GM21786 (cell line): ENCODE measurements at regions not wholly inside any gene's neighbourhood (a gene's known extent, or its start where the extent isn't known, plus 50 kb on each side); places are given as distances from the start of the nearest gene placed in this dataset.

Source experiments
- ATAC-seq: cut with Tn5 transposase; IDR thresholded peaks from one replicate; pipeline ENCODE4 v1.9.1; 2021; ENCODE audit not compliant: unreplicated experiment

DNA sequence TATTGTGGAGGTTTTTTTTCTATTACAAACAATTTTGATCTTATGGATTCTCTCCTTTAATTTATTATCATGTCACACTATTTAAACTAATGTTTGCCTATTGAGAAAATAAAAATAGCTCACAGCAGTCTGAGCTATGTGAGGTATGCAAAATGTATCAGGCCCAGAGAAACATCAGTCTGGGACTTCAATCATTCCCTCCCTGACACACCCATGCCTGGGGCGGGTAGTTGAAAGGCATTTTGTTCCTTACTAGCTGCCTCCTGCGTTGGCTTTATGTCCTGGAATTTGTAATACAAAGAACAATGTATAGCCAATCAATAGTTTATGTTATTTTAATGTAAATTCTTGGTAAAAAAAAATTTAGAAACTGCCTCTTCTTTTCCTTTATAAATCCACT lies 403.3 kb downstream of the EPM2A start:
- no peak for ATAC-seq

- no peak for ATAC-seq
Observed at GRCh38 chr6:145336119-145336518, 399.2 kb downstream of the EPM2A start.

- ATAC-seq: no peak
Observed at GRCh38 chr6:145339089-145339488, 396.2 kb downstream of the EPM2A start.

- no peak for ATAC-seq
Observed at GRCh38 chr6:145340256-145340655, 395.1 kb downstream of the EPM2A start.

GRCh38 chr6:145345094-145345493 lies 390.2 kb downstream of the EPM2A start:
- ATAC-seq: no peak

DNA sequence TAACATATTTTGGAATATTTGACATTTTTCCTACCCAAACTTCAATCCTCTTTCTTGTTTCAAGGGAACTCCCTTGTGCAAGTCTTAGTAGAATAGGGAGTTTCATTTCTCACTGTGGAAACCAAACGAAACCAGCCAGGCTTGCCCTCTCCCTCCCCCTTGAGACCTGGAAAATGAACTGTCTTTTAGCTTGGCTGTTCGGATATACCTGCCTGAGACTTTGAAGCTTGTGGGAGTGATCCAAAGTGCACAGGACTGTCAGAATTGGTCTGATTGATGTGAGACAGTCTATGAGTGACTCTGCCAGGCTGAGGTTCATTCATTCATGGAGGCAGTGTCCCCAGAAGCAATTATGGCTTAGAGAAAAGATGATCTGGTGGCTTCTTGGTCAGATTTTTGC lies 388.1 kb downstream of the EPM2A start:
- no peak for ATAC-seq

GRCh38 chr6:145349950-145350510 lies 385.3 kb downstream of the EPM2A start:
- peak; percentile 64 for ATAC-seq

- no peak for ATAC-seq
Observed at GRCh38 chr6:145350928-145351327, 384.4 kb downstream of the EPM2A start.

DNA sequence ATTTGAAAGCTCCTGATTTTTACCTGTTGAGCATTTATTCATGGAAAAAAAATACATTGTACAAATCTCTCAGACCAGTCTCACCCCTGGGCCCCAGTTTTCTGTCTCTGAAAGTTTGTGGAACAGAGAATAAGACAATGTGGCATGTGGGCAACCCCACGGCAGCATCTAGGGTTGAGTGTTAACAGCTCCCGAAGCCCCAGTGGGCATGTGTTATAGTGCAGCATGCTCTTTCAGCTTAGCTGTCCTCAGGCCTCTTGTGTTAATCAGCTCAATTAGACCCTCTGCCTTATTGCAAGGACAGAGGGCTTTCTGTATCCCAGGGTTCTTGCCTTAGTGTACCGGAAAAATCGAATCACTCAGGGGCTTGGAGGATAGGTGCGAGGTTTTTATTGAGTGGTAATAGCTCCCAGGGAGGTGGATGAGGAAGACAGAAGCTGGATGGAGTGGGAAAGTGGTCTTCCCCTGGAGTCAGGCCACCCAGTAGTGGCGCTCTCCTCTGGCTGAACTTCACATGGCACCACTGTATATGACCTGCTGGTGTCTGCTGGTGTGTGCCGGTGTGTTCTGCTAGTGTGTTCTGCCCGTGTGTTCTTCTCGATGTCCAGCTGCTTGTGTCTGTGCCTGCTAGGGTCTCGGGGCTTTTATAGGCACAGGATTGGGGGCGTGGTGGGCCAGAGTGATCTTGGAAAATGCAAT lies 382.8 kb downstream of the EPM2A start:
- no peak for ATAC-seq

GRCh38 chr6:145360865-145361264 lies 374.5 kb downstream of the EPM2A start:
- no peak for ATAC-seq

DNA sequence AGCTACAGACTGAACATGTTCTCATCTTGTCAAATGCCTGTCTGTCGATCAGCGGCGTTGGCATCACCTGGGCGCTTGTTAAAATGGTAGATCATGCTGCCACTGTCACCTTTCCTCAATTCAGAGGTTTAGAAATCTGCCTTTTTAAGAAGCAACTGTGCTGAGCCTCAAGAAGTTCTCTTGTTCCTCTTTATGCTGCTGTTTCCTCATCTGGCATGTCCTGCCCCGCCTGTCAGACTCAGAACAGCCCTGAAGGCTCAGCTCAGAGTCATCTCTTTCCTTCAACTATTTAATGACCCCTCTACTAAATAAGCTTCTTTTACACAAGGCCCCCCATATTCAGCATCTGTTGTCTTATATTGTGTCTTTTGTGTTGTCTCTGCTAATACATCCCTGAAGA lies 368.2 kb downstream of the EPM2A start:
- no peak for ATAC-seq

DNA sequence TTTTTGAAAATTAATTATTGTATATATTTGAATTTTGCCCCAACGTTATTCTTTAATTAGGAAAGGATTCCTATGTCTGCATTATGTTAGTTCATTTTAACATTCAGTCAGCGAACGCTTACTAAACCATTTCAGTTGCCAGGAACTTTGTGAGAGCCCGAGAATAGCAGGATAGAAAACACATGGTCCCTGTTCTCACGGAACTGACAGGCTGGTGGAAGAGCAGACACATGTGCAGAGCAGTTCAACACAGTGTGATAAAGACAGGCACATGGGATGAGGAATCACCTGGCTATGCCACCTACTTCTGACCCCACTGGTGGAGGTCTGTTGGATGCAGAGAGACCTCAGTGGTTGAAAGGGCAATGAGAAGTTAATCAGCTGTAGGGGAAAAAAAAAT lies 367.2 kb downstream of the EPM2A start:
- ATAC-seq: no peak

DNA sequence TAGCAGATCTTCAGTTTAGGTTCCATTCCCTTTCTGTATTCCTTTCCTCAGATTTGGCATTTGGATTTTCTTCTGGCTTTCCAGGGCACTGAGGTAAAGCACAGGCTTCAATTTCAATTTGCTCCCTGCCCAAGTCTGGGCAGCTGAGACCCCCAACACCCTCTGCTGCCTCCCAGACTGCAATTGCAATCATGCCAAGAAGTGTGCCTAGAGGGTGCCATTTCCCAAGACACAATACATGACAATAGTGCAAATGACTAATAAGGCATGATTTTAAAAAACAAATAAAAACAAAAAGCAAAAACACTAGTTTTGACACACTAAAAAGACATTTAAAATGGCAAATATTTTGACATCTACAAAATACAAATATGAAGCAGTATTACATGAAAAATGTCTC lies 364.8 kb downstream of the EPM2A start:
- no peak for ATAC-seq

DNA sequence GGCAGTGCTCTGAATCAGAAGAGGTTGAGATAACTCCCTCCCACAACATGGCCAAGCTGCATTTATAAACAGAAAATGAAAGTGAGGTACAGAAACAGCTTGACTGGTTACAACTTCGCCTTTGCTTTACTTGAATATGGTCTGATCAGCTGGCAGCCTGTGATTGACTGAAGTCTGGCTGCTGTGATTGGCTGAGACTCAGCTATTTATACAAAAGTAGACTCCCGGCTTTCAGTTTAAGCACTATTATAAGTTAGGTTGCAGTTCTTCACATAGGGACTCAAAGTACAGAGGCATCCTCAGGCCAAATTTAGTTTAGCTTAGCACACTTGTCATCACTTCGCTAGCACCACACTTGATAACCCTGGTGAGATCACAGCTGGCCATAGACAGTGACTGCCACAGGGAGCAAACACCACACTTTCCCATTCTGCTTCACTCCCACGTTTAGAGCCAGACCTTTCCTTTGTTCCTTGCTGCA lies 362.6 kb downstream of the EPM2A start:
- ATAC-seq: peak; percentile 97

DNA sequence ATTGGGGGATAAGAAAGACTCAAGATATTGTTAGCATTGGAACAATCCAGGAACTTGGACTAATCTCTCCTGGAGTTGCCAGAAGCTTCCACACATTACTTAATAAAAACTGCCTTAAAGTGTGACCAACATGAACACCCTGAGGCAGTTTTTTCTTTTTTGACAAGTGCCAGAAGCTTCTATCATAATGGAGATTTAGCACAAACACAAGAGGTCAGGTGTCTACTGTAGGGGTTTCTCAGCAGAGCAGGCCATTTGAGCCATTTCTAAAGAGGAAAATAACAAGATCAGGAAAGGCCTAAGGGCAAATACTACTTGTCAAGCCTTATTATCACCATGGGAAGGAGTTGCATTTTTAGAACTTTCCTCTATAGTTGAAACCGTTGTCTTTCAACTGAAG lies 361.5 kb downstream of the EPM2A start:
- no peak for ATAC-seq

GRCh38 chr6:145374570-145374969 lies 360.8 kb downstream of the EPM2A start:
- ATAC-seq: no peak

GRCh38 chr6:145375502-145375901 lies 359.8 kb downstream of the EPM2A start:
- no peak for ATAC-seq

GRCh38 chr6:145380186-145380585 lies 355.1 kb downstream of the EPM2A start:
- ATAC-seq: no peak

DNA sequence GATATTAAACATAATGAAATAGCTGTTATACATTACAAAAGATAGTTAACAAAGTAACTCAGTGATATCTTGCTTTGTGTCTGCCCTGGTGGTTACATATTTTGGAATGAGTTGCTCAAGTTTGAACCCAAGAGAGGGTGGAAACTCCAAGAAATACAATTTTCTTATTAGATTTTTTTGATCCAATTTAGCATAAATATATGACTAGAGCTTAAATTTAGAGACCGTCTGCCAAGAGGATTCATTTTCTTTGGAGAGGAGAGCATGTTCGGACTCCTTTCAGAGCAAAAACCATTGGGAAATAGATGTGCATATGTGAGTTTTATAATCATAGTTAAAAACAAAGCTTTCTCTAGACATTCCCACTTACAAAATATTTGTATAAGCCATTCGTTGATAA lies 353.4 kb downstream of the EPM2A start:
- no peak for ATAC-seq

GRCh38 chr6:145383428-145383827 lies 351.9 kb downstream of the EPM2A start:
- ATAC-seq: no peak

DNA sequence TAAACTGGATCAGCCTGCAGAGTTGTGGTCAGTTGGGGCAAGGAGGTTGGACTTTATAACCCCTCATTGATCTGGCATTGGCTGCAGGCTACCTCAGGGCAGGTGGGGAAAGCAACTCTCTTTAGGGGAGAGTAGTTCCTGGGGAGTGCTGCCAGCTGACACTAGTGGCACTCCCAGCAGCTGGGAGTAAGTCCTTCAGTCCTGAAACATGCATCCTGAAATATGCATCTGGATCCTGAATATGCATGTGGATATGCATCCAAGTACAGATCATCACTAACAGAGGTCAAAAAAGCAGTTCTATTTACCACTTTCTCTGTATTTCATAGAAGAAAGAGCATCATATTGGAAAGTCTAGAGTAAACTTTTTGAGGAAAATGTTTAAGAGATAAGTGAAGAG lies 350.8 kb downstream of the EPM2A start:
- no peak for ATAC-seq

GRCh38 chr6:145396499-145396898 lies 338.8 kb downstream of the EPM2A start:
- ATAC-seq: no peak

- no peak for ATAC-seq
Observed at GRCh38 chr6:145400508-145400907, 334.8 kb downstream of the EPM2A start.
